Eye (tissue), 1 donor: ENCODE measurements at regions not wholly inside any gene's neighbourhood (a gene's known extent, or its start where the extent isn't known, plus 50 kb on each side); places are given as distances from the start of the nearest gene placed in this dataset.

ENCODE experiments used
- DNase-seq: peaks from one replicate; pipeline ENCODE4 v3.0.0-alpha.2; 2015

- no peak for DNase-seq
These were observed 524.9 kb upstream of the CHRM3 start for GRCh38 chr1:238861342-238862066.

GRCh38 chr1:238833919-238834318 lies 552.4 kb upstream of the CHRM3 start:
- no peak for DNase-seq

- DNase-seq: no peak
These were observed 554.3 kb upstream of the CHRM3 start for GRCh38 chr1:238832106-238832505.

GRCh38 chr1:238830036-238830611 lies 556.2 kb upstream of the CHRM3 start:
- no peak for DNase-seq

- DNase-seq: peak; percentile 5
These were observed 559.5 kb upstream of the CHRM3 start for GRCh38 chr1:238826891-238827290.

- DNase-seq: no peak
These were observed 563.0 kb upstream of the CHRM3 start for GRCh38 chr1:238823416-238823815.

- peak; percentile 1 for DNase-seq
These were observed 575.0 kb upstream of the CHRM3 start for GRCh38 chr1:238811211-238811879.

GRCh38 chr1:238790882-238791281 lies 595.5 kb upstream of the CHRM3 start:
- DNase-seq: no peak

GRCh38 chr1:238789916-238790667 lies 596.3 kb upstream of the CHRM3 start:
- DNase-seq: no peak

GRCh38 chr1:238787471-238787870 lies 598.9 kb upstream of the CHRM3 start:
- no peak for DNase-seq

GRCh38 chr1:238783633-238784032 lies 602.7 kb upstream of the CHRM3 start:
- no peak for DNase-seq

- no peak for DNase-seq
These were observed 606.7 kb upstream of the CHRM3 start for GRCh38 chr1:238779716-238780115.

- no peak for DNase-seq
These were observed 608.3 kb upstream of the CHRM3 start for GRCh38 chr1:238778113-238778512.

GRCh38 chr1:238777551-238777950 lies 608.8 kb upstream of the CHRM3 start:
- no peak for DNase-seq

- DNase-seq: no peak
These were observed 610.2 kb upstream of the CHRM3 start for GRCh38 chr1:238776126-238776525.

- no peak for DNase-seq
These were observed 614.0 kb upstream of the CHRM3 start for GRCh38 chr1:238772322-238772721.

- no peak for DNase-seq
These were observed 619.0 kb upstream of the CHRM3 start for GRCh38 chr1:238767321-238767720.

GRCh38 chr1:238764779-238765178 lies 621.6 kb upstream of the CHRM3 start:
- DNase-seq: no peak

GRCh38 chr1:238753252-238753651 lies 633.1 kb upstream of the CHRM3 start:
- no peak for DNase-seq

GRCh38 chr1:238752327-238752726 lies 634.0 kb upstream of the CHRM3 start:
- no peak for DNase-seq

- DNase-seq: no peak
These were observed 641.3 kb upstream of the CHRM3 start for GRCh38 chr1:238745069-238745468.

- no peak for DNase-seq
These were observed 647.5 kb upstream of the CHRM3 start for GRCh38 chr1:238738892-238739291.

- DNase-seq: no peak
These were observed 658.7 kb upstream of the CHRM3 start for GRCh38 chr1:238727670-238728069.

- no peak for DNase-seq
These were observed 663.6 kb upstream of the CHRM3 start for GRCh38 chr1:238722812-238723211.
